SK-N-SH (cell line): ENCODE measurements at regions not wholly inside any gene's neighbourhood (a gene's known extent, or its start where the extent isn't known, plus 50 kb on each side); places are given as distances from the start of the nearest gene placed in this dataset.

Experiments used
- CTCF ChIP-seq: fragments of 200-600 bp; sonication (generic); IDR thresholded peaks from 2 replicates; pipeline ENCODE4 v1.6.1; 2017; ENCODE audit warnings: antibody characterized with exemption, mild to moderate bottlenecking, moderate library complexity
- RAD21 ChIP-seq: IDR thresholded peaks from 2 replicates; pipeline ENCODE4 v1.6.1; 2012; ENCODE audit warnings: mild to moderate bottlenecking, low read length
- REST ChIP-seq: IDR thresholded peaks from 2 replicates; pipeline ENCODE4 v1.6.1; 2012; ENCODE audit warnings: mild to moderate bottlenecking, low read depth, low read length, moderate library complexity

- TF ChIP-seq CTCF (no peak), REST (no peak), RAD21 (no peak)
Observed at GRCh38 chr5:155381654-155382053, 368.1 kb downstream of the KIF4B start.
